Amygdala (tissue), 56 donors: ENCODE measurements at regions not wholly inside any gene's neighbourhood (a gene's known extent, or its start where the extent isn't known, plus 50 kb on each side); places are given as distances from the start of the nearest gene placed in this dataset.
"Not testable (repeated sequence)": the region's sequence is repeated elsewhere in the genome, so short reads cannot be mapped to it uniquely, and the experiment has no call there.

Source experiments
- DNase-seq, 56 donors: peaks; one replicate each; lab custom pipeline; 2025; lab: John Stamatoyannopoulos, UW

DNA sequence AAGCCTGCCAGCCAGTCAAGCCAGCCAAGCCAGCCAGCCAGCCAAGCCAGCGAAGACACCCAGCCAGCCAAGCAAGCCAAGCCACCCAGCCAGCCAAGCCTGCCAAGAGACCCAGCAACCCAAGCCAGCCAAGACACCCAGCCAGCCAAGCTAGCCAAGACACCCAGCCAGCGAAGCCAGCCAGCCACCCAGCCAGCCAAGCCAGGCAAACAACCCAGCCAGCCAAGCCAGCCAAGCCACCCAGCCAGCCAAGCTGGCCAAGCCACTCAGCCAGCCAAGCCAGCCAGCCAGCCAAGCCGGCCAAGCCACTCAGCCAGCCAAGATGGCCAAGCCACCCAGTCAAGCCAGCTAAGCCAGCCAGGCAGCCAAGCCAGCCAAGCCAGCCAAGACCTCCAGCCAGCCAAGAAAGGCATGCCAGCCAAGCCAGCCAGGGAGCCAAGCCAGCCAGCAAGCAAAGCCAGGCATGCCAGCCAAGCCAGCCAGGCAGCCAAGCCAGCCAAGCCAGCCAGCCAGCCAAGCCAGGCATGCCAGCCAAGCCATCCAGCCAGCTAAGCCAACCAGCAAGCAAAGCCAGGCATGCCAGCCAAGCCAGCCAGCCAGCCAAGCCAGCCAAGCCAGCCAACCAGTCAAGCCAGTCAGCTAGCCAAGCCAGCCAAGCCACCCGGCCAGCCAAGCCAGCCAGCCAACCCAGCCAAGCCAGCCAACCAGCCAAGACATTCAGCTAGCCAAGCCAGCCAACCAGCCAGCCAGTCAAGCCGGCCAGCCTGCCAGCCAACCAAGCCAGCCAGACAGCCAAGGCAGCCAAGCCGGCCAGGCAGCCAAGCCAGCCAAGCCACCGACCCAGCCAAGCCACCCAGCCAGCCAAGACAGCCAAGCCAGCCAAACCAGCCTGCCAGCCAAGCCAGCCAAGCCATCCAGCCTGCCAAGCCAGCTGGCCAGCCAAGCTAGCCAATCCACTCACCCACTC lies 323.8 kb upstream of the PLGLB2 start:
- not testable (repeated sequence) for DNase-seq

DNA sequence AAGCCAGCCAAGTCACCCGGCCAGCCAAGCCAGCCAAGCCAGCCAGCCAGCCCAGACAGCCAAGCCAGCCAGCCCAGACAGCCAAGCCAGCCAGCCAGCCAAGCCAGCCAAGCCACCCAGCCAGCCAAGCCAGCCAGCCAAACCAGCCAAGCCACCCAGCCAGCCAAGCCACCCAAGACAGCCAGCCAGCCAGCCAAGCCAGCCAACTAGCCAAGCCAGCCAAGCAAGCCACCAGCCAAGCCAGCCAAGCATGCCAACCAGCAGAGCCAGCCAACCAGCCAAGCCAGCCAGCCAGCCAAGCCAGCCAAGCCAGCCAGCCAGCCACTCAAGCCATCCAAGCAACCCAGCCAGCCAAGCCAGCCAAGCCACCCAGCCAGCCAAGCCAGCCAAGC lies 323.1 kb upstream of the PLGLB2 start:
- not testable (repeated sequence) for DNase-seq

DNA sequence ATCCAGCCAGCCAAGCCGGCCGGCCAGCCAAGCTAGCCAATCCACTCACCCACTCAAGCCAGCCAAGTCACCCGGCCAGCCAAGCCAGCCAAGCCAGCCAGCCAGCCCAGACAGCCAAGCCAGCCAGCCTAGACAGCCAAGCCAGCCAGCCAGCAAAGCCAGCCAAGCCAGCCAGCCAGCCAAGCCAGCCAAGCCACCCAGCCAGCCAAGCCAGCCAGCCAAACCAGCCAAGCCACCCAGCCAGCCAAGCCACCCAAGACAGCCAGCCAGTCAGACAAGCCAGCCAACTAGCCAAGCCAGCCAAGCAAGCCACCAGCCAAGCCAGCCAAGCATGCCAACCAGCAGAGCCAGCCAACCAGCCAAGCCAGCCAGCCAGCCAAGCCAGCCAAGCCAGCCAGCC lies 322.7 kb upstream of the PLGLB2 start:
- DNase-seq = not testable (repeated sequence)

DNA sequence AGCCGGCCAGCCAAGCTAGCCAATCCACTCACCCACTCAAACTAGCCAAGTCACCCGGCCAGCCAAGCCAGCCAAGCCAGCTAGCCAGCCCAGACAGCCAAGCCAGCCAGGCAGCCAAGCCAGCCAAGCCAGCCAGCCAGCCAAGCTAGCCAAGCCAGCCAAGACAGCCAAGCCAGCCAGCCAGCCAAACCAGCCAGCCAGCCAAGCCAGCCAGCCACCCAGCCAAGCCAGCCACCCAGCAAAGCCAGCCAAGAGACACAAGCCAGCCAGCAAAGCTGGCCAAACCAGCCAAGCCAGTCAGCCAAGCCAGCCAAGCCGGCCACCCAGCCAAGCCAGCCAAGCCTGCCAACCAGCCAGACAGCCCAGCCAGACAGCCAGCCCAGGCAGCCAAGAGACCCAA lies 322.2 kb upstream of the PLGLB2 start:
- not testable (repeated sequence) for DNase-seq

DNA sequence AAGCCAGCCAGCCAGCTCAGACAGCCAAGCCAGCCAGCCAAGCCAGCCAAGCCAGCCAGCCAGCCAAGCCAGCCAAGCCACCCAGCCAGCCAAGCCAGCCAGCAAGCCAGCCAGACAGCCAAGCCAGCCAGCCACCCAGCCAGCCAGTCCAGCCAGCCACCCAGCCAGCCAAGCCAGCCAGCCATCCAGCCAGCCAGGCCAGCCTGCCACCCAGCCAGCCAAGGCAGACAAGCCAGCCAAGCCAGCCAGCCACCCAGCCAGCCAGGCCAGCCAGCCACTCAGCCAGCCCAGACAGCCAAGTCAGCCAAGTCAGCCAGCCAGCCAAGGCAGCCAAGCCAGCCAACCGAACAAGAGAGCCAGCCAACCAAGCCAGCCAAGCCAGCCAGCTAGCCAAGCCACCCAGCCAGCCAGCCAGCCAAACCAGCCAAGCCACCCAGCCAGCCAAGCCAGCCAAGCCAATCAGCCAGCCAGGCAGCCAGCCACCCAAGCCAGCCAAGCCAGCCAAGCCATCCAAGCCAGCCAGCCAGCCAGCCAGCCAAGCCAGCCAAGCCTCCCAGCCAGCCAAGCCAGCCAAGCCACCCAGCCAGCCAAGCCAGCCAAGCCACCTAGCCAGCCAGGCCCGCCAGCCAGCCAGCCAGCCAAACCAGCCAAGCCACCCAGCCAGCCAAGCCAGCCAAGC lies 319.3 kb upstream of the PLGLB2 start:
- DNase-seq = not testable (repeated sequence)

DNA sequence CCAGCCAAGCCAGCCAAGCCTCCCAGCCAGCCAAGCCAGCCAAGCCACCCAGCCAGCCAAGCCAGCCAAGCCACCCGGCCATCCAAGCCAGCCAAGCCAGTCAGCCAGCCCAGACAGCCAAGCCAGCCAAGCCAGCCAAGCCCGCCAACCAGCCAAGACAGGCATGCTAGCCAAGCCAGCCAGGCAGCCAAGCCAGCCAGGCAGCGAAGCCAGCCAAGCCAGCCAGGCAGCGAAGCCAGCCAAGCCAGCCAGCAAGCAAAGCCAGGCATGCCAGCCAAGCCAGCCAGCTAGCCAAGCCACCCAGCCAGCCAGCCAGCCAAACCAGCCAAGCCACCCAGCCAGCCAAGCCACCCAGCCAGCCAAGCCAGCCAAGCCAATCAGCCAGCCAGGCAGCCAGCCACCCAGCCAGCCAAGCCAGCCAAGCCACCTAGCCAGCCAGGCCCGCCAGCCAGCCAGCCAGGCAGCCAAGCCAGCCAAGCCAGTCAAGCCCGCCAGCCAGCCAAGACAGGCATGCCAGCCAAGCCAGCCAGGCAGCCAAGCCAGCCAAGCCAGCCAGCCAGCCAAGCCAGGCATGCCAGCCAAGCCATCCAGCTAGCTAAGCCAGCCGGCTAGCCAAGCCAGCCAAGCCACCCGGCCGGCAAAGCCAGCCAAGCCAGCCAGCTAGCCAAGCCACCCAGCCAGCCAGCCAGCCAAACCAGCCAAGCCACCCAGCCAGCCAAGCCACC lies 318.5 kb upstream of the PLGLB2 start:
- not testable (repeated sequence) for DNase-seq

DNA sequence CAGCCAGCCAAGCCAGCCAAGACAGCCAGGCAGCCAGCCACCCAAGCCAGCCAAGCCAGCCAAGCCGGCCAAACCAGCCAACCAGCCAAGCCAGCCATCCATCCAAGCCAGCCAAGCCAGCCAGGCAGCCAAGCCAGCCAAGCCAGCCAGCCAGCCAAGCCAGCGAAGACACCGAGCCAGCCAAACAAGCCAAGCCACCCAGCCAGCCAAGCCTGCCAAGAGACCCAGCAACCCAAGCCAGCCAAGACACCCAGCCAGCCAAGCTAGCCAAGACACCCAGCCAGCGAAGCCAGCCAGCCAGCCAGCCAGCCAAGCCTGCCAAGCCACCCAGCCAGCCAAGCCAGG lies 318.0 kb upstream of the PLGLB2 start:
- not testable (repeated sequence) for DNase-seq

DNA sequence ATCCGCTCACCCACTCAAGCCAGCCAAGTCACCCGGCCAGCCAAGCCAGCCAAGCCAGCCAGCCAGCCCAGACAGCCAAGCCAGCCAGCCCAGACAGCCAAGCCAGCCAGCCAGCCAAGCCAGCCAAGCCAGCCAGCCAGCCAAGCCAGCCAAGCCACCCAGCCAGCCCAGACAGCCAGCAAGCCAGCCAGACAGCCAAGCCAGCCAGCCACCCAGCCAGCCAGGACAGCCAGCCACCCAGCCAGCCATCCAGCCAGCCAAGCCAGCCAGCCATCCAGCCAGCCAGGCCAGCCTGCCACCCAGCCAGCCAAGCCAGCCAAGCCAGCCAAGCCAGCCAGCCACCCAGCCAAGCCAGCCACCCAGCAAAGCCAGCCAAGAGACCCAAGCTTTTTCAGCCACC lies 316.8 kb upstream of the PLGLB2 start:
- DNase-seq = not testable (repeated sequence)

DNA sequence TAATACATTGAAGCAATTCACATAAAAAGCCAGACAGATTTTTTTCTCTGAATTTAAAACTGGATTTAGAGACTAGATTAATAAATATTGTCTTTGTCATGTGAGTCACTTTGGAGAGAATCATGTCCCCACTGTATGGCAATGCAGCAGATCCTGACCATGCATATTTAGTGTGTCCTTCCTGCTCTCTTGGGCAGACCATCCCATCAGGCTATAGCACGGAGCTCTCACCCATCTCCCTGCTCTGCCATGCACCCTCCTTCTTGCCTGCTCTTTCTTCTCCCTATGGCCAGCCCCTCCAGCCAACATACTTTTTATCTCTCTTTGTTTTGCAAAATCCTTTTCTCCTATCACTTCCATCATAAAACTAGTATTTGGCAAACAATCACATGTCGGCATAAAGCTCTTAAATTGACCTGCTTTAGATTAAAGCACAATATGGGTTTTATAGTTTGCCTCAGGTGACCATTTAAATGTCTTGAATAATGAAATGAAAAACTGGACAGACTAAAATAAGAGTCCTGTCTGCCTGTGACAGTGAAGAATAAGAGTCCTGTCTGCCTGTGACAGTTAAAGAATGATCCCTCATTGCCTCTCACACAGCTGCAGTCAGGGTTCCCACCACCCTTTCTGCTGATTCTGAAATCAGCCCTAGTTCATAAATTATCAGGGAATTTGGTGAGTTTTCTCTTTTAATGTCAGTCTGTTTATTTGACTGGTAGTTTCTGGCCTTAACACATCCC lies 315.0 kb upstream of the PLGLB2 start:
- not testable (repeated sequence) for DNase-seq

DNA sequence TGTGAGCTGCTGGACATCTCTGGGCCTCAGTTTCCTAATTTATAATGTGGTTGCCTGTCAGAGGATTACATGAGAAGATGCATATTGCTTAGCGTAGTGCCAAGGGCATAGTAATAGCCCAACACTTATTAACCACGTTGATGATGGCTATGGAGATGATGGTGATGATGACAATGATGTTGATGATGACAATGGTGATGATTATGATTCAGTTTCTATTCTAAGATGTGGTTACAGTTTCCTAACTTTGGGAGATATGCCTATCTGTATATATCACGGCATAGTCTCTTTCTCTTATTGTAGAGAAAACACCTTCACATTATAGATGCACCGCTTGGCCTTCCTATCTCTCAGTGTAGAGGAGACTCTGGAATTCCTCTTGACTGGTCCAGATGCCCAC lies 311.9 kb upstream of the PLGLB2 start:
- DNase-seq = not testable (repeated sequence)

DNA sequence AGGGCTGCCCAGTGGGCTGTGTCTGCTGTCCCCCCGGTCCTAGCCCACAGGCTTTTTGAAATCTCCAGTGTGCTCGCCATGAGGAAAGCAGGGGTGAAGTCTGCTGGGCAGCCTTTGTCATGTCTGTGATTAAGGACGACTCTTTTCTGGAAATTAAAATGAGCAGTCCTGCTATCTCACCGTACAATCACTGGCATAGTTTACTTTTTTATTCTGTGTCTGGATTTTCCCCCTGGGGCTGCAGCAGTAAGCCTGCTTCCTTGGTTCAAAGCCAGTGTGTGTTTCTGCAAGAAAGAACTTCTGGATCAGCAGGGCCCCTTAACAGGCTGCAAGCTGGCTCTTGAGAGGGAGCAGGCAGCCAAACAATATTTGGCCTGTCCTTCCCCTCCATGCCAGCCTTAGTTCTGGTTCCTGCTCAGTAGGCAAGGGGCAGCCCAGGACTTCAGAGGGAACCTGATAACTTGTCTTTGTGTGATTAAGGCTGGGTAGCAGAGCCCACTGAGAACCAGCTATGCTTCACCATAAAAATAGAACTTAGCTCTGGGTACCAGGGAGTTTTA lies 310.1 kb upstream of the PLGLB2 start:
- DNase-seq = not testable (repeated sequence)

DNA sequence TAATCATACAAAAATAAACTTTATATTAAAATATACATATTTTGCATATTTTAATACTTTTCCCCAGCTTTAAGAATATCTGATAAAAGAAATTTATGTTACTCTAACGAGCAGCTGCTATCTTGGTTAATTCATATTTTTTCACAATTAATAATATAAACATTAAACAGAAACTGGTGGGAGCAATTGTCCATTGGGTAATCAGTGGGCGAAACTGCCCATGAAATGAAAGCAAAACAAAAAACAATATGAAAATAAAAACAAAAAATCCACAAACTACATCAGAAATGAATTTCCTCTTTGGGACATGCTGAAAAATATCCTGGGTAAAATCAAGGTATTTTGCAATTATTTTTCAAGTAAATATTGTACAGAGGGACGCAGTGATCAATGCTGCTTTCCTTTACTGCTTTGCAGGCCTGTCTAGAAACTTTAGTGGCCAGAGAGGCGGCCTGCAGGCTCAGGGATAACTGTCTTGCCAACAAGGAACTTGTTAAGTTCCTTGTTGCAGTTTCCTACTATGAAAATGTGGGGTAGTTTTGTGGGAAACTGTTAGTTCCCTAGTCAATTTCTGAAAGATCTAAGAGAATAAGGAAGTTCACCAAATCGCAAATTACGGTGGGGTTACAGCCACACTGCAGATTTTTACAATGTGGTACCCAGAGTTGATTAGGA lies 309.0 kb upstream of the PLGLB2 start:
- not testable (repeated sequence) for DNase-seq

DNA sequence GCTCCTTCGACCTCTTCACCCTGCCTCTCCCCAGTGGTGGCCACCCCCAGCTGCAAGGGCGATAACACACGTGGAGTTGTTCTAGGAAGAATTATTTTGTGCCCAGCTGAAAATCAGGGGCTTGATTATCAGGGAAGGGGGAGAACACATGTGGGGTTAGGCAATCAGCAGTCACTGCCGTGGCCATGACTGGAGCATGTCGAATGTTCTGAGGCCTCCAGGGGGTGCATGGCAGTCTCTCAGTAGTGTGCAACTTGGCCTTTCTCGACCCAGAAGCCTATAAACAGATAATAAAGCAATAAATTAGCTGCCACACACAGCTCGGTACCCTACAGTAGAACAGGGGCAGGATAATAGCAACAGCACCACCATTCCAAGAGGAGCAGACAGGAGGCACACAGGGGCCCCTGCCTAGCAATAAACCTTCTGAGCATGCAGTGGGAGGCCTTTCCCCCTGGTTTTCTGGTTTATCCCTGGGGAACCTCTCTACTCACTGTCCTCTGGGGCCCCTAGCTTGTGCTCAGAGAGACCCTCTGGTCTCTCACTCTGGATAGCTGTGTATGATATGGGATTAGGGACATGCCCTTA lies 308.2 kb upstream of the PLGLB2 start:
- DNase-seq = not testable (repeated sequence)

DNA sequence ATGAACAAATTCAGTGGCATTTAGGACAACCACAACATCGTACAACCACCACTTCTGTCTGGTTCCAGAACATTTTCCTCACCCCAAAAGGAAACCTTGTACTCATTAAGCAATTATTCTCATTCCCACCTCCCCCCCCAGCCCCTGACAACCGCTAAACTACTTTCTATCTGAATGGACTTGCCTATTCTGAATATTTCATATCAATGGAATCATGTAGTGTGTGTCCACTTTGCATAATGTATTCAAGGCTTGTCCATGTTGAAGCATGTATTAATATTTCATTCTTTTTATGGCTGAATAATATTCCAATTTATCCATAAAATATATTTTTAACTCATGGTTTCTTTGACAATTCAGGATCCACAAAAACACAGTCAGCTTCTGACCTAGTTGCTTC lies 307.2 kb upstream of the PLGLB2 start:
- DNase-seq = not testable (repeated sequence)

DNA sequence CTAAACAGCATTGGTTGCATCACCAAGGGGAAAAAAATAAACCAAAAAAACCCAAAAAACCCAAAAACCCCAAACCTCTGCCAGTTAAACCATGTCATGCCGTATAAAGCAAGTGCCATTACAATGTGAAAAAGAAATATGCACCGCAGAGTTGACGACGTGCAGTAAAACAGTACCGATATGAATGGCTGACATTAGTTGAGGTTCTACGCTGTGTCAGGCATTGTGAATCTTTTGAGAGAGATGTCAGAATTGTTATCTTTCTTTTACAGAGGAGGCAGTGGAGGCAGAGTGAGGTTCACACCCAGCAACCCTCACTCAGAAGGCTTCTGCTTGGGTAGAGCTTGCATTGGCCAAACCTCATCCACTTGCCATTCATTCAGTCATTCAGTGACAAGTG lies 306.5 kb upstream of the PLGLB2 start:
- DNase-seq = not testable (repeated sequence)

DNA sequence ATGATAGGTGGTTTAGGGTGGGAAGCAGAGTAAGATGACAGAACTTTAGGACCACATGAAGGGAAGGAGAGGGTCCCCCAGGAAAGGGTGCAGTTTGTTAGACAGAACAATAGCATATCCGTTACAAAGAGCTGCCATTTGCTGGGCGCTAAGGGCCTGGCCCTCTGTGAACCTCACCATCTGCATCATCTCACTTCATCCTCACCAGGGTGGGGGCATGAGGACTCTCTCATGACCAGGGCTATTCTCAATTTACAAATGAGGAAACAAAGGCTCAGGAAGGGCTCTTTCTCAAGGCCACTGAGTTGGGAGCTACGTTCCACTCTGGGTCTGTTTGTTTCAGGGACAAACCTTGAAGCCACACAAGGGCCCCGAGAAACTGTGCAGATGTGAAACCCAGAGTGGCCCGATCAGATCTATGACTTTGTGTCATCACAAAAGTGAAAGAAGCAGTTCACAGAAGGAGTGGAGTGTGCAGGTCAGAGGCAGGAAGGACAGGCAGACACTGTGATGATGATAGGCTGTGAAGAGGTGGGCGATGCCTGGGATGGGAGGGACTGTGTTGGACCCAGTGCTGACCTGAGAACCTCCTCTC lies 304.8 kb upstream of the PLGLB2 start:
- DNase-seq = not testable (repeated sequence)

DNA sequence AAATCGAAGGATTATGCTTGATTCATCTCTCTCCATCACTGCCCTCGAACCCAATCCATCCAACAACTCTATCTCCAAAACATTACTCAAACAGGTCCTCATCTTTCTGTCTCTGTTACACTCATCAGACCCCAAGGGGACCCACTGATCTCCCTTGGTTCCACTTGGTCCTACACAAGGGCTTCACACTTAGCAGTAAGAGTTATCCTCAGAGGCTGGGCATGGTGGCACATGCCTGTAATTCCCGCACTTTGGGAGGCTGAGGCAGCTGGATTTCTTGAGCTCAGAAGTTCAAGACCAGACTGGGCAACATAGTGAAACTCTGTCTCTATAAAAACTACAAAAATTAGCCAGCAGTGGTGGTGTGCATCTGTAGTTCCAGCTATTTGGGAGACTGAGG lies 302.9 kb upstream of the PLGLB2 start:
- DNase-seq = not testable (repeated sequence)

DNA sequence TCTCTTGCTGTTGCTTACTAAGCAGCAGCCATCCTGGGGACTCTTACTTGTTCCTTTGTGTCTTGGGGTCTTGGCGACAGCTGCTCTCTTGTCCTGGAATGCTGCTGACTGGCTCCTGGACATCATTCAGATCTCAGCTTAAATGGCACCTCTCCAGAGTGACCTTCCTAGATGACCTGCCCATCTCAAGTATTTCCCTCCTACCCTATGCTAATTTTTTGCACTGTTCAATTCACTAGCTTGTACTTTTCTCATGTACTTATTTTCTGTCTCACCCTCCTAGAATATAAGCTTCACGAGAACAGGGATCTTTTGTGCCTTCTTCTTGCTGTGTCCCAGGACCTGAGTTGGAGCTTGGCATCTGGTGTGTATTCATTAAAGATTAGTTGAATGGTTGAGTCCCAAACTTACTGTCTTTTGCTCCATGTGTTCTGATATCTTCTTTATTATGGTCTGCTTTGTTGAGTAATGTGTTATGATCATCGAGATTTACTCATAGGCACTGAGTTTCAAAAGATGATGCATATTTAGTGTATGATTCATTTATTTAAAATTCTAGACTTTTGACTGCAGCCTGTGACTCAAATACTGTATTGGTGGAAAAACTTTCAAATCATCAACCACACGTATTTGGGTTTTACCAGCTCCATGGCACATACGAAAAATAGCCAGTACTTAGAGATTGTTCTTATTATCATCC lies 302.1 kb upstream of the PLGLB2 start:
- DNase-seq = not testable (repeated sequence)
